Lower leg skin (tissue), 4 donors: ENCODE measurements at regions not wholly inside any gene's neighbourhood (a gene's known extent, or its start where the extent isn't known, plus 50 kb on each side); places are given as distances from the start of the nearest gene placed in this dataset.

Source experiments
- DNase-seq, 2 donors: peaks; one replicate each; pipeline ENCODE4 v3.0.0-alpha.2; 2019; ENCODE audit warnings: low spot score in 2 of 2
- H3K4me3 ChIP-seq: fragments of 200-600 bp; sonication (generic); 2 replicates; pipeline ENCODE4 v1.5.1; 2017; ENCODE audit warnings: mild to moderate bottlenecking, low read depth; ENCODE audit not compliant: poor library complexity, severe bottlenecking
- POLR2A ChIP-seq, 2 donors: fragments of 450-650 bp; IDR thresholded peaks; one replicate each; pipeline ENCODE4 v1.6.1; 2016 to 2017; ENCODE audit warnings: antibody characterized with exemption in 2 of 2, mild to moderate bottlenecking in 1 of 2, moderate library complexity in 1 of 2
- WGBS, 2 donors: methylation state at CpG; one replicate each; pipeline ENCODE4 v1.1.5; 2018; 5-methylcytosine and 5-hydroxymethylcytosine counted together
- intact Hi-C: fragments of 100-400 bp; cut with DNase I; formaldehyde crosslinking; loops from one replicate; pipeline ENCODE4 v1.15.0; 2023; ENCODE audit warnings: low total_unique reads
- TF ChIP-seq, protein P1 (sequence below), 3 donors: fragments of 450-650 bp; IDR thresholded peaks; one replicate each; pipeline ENCODE4 v1.5.1; 2016; ENCODE audit warnings: antibody characterized with exemption in 3 of 3, mild to moderate bottlenecking in 3 of 3, moderate library complexity in 2 of 3

- DNase-seq, result no peak
- WGBS, 2 donors, result 86 to 96% methylated on average over 1 of the region's 1 CpG
Measured at GRCh38 chr18:25935356-25935755, 155.1 kb downstream of the SS18 start.

DNA sequence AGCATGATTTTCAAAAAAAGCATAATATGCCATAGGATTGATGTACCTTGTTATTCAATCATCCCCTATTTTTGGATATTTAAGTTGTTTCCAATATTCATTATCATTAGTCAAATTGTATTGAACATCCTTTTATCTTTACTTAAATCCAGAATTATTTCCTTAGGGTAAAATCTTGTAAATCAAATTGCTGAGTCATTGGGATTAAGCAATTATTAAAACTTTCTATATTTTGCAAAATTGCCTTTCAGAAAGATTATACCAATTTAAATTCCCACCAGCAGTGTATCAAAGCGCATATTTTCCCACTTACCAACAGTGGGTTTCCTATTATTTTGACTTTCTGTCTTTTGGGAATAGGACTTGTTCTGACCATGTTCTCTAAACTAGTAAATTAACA, 159.3 kb downstream of the SS18 start:
- 97 to 98% methylated on average over 1 of the region's 1 CpG for WGBS, 2 donors
- intact Hi-C loops, result no loop called here
- TF ChIP-seq, protein P1, sequence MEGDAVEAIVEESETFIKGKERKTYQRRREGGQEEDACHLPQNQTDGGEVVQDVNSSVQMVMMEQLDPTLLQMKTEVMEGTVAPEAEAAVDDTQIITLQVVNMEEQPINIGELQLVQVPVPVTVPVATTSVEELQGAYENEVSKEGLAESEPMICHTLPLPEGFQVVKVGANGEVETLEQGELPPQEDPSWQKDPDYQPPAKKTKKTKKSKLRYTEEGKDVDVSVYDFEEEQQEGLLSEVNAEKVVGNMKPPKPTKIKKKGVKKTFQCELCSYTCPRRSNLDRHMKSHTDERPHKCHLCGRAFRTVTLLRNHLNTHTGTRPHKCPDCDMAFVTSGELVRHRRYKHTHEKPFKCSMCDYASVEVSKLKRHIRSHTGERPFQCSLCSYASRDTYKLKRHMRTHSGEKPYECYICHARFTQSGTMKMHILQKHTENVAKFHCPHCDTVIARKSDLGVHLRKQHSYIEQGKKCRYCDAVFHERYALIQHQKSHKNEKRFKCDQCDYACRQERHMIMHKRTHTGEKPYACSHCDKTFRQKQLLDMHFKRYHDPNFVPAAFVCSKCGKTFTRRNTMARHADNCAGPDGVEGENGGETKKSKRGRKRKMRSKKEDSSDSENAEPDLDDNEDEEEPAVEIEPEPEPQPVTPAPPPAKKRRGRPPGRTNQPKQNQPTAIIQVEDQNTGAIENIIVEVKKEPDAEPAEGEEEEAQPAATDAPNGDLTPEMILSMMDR (IDR thresholded peaks at IDR 0.05), result no peak
- TF ChIP-seq POLR2A (IDR thresholded peaks at IDR 0.05), result no peak
- H3K4me3 ChIP-seq, result no peak overlapping the region
- no peak for DNase-seq

More at GRCh38 chr18:25935356-25935755, 155.1 kb downstream of the SS18 start:
- no peak overlapping the region for H3K4me3 ChIP-seq
- intact Hi-C loops, result no loop called here
- TF ChIP-seq POLR2A (IDR thresholded peaks at IDR 0.05), result no peak
- TF ChIP-seq, protein P1 (IDR thresholded peaks at IDR 0.05), result no peak

GRCh38 chr18:25929787-25930186, 160.6 kb downstream of the SS18 start:
- no peak for TF ChIP-seq POLR2A (IDR thresholded peaks at IDR 0.05)
- TF ChIP-seq, protein P1 (IDR thresholded peaks at IDR 0.05), result no peak
- H3K4me3 ChIP-seq, result no peak overlapping the region
- WGBS, 2 donors, result 54 to 64% methylated on average over 2 of the region's 2 CpGs
- no peak for DNase-seq
- intact Hi-C loops, result no loop called here

DNA sequence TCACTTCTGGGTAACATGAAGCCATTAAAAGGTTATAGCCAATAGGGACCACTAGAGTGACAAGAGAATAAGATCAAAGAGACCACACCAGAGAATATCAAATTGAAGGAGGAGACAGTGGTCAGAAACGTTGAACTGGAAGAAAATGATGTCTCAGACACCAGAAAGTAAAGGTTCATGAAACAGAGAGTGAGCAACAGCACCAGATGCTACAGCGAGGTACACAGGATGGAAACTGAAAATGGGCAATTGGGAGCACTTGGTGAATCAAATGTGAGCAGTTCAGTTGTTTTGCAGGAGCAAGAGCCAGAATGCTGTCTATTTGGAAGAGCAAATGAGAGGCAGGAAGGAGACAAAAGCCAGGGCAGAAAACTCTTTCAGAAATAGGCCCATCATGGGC, 162.6 kb downstream of the SS18 start:
- no peak for DNase-seq
- WGBS, 2 donors, result 71 to 79% methylated on average over 2 of the region's 2 CpGs
- intact Hi-C loops, result no loop called here
- H3K4me3 ChIP-seq, result no peak overlapping the region
- no peak for TF ChIP-seq POLR2A (IDR thresholded peaks at IDR 0.05)
- TF ChIP-seq, protein P1 (IDR thresholded peaks at IDR 0.05), result no peak

DNA sequence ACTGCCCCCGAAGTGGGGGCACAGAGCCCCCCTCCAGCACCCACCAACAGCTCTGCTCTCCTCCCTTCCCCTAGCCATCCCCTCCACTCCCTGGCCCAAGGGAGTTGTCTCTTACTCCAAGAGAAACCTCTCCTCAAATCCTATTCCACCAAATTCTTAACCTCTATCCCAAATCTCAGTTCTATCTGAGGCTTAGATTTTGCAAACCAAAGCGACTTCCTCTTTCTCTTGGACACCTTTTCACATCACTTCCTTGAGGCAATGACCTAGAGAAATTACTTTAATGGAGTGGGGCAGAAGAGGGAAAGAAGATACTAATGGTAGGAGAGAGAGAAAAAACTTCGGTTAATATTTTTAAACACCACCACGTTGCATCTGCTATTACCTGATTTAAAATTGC, 167.2 kb downstream of the SS18 start:
- WGBS, 2 donors, result 92 to 93% methylated on average over 4 of the region's 4 CpGs
- DNase-seq, result no peak
- intact Hi-C loops, result no loop called here
- H3K4me3 ChIP-seq, result no peak overlapping the region
- TF ChIP-seq, protein P1 (IDR thresholded peaks at IDR 0.05), result no peak
- no peak for TF ChIP-seq POLR2A (IDR thresholded peaks at IDR 0.05)

DNA sequence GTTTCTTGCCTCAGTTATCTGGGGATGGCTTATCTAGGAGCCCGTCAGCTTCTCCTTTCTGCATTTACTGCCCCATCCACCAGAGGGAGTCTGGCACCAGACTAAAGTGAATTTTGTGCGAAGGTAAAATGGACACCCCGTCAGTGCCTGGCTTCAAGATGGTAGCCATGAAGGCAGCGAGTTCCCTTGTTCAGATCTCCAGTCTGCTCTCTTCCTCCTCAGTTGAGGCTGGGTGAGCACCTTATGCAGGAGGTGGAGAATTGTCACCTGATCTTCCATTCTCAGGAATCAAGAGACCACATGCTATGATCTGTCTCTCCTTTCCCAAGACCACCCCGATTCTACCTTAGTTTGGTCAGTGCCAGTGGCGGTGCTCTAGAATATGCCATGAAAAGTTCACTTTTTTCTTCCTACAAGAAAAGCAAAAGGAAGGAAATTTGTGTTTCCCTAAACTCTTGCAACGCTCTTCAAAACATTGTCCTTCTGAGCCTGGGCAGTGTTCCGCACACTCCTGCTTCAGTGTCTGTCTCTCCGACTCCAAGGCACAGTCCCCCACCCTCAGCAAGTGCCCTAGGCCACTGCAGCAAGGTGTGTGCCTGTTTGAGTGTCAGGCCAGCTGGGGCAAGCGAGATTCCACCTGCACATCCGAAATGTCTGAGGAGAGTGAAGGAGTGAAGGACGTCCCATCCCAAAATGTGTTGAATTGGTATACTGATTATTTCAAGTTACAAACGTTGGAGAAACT, 168.6 kb downstream of the SS18 start:
- WGBS, 2 donors, result 79 to 88% methylated on average over 13 of the region's 13 CpGs
- intact Hi-C loops, result no loop called here
- no peak for TF ChIP-seq POLR2A (IDR thresholded peaks at IDR 0.05)
- TF ChIP-seq, protein P1 (IDR thresholded peaks at IDR 0.05), result no peak
- no peak overlapping the region for H3K4me3 ChIP-seq
- no peak for DNase-seq
